ENCODE measurements at regions not wholly inside any gene's neighbourhood (a gene's known extent, or its start where the extent isn't known, plus 50 kb on each side); places are given as distances from the start of the nearest gene placed in this dataset.

- peak; percentile 50 for TF ChIP-seq CTCF (IDR thresholded peaks at IDR 0.05)
- TF ChIP-seq POLR2AphosphoS5 (IDR thresholded peaks at IDR 0.05; ENCODE audit: low read depth, low read length): no peak
- no peak for TF ChIP-seq REST (IDR thresholded peaks at IDR 0.05; ENCODE audit: insufficient read depth in 1 of 2, low read depth in 2 of 2, low read length in 1 of 2)
These were observed 118.2 kb downstream of the NAF1 start for GRCh38 chr4:163048447-163048846.

Data from Panc1 (cell line).